ENCODE measurements at regions not wholly inside any gene's neighbourhood (a gene's known extent, or its start where the extent isn't known, plus 50 kb on each side); places are given as distances from the start of the nearest gene placed in this dataset.
"Not testable (repeated sequence)": the region's sequence is repeated elsewhere in the genome, so short reads cannot be mapped to it uniquely, and the experiment has no call there.

GRCh38 chr10:21359202-21359601 is 166.3 kb downstream of the SKIDA1 start:
- Mint-ChIP-seq H3K4me3 (no peak overlapping the region), H3K36me3 (ENCODE audit: low read depth) (no peaks in the 10 kb centered on the region), H3K27ac (no peak overlapping the region), H3K27me3 (ENCODE audit: insufficient read depth) (no peaks in the 10 kb centered on the region), H3K4me1 (peaks cover 22% of the 10 kb centered on the region), H3K9me3 (no peaks in the 10 kb centered on the region)
- TF ChIP-seq, protein P1, sequence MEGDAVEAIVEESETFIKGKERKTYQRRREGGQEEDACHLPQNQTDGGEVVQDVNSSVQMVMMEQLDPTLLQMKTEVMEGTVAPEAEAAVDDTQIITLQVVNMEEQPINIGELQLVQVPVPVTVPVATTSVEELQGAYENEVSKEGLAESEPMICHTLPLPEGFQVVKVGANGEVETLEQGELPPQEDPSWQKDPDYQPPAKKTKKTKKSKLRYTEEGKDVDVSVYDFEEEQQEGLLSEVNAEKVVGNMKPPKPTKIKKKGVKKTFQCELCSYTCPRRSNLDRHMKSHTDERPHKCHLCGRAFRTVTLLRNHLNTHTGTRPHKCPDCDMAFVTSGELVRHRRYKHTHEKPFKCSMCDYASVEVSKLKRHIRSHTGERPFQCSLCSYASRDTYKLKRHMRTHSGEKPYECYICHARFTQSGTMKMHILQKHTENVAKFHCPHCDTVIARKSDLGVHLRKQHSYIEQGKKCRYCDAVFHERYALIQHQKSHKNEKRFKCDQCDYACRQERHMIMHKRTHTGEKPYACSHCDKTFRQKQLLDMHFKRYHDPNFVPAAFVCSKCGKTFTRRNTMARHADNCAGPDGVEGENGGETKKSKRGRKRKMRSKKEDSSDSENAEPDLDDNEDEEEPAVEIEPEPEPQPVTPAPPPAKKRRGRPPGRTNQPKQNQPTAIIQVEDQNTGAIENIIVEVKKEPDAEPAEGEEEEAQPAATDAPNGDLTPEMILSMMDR (conservative IDR thresholded peaks at IDR 0.05): no peak
- H3K9ac ChIP-seq (ENCODE audit: extremely low read depth, low read length, poor library complexity, severe bottlenecking): no peak overlapping the region
- DNase-seq: no peak
- no peaks in the 10 kb centered on the region for H3K36me3 ChIP-seq (ENCODE audit: control insufficient read depth, insufficient read depth, low read length)
- 82 to 94% methylated on average over 2 of the region's 2 CpGs for WGBS, 2 experiments (ENCODE audit: insufficient coverage in 1 of 2, insufficient read length in 1 of 2)
- no peak overlapping the region for H3K4me3 ChIP-seq (ENCODE audit: low read length)
- H3K27me3 ChIP-seq (ENCODE audit: control insufficient read depth, insufficient read depth, low read length, poor library complexity, severe bottlenecking): no peaks in the 10 kb centered on the region
- H3K4me1 ChIP-seq (ENCODE audit: control insufficient read depth, insufficient read depth, low read length): peaks cover 10% of the 10 kb centered on the region
- no peak overlapping the region for H3K27ac ChIP-seq (ENCODE audit: low read depth, low read length)
- H3K9me3 ChIP-seq (ENCODE audit: control insufficient read depth, low read length): no peaks in the 10 kb centered on the region

DNA sequence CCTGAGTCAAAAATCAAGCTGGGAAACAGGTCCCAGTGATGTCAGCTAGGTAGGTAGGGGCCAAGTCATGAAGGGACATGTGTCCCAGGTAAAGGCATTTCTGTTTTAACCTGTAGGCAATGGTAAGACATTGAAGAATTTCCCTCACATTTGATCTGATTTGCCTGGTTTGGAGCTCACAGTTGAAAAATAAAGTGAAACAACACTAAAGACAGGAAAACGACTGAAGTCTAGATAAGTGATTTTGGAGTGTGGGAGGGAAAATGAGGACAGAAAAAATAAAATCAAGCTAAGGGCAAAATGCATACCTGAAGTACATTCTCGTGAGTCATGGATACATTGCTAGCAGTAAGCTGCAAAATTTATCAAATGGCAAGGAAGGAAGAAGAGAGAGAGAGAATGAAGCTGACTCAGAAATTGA is 169.9 kb downstream of the SKIDA1 start:
- Mint-ChIP-seq H3K27me3 (ENCODE audit: insufficient read depth) (no peaks in the 10 kb centered on the region), H3K9me3 (peaks cover 13% of the 10 kb centered on the region), H3K27ac (no peak overlapping the region), H3K4me1 (peaks cover 7% of the 10 kb centered on the region), H3K36me3 (ENCODE audit: low read depth) (no peaks in the 10 kb centered on the region), H3K4me3 (no peak overlapping the region)
- Histone ChIP-seq H3K4me3 (ENCODE audit: low read length) (no peak overlapping the region), H3K9me3 (ENCODE audit: control insufficient read depth, low read length) (peaks cover 10% of the 10 kb centered on the region), H3K9ac (ENCODE audit: extremely low read depth, low read length, poor library complexity, severe bottlenecking) (no peak overlapping the region), H3K27me3 (ENCODE audit: control insufficient read depth, insufficient read depth, low read length, poor library complexity, severe bottlenecking) (no peaks in the 10 kb centered on the region), H3K36me3 (ENCODE audit: control insufficient read depth, insufficient read depth, low read length) (no peaks in the 10 kb centered on the region), H3K27ac (ENCODE audit: low read depth, low read length) (no peak overlapping the region), H3K4me1 (ENCODE audit: control insufficient read depth, insufficient read depth, low read length) (no peaks in the 10 kb centered on the region)
- WGBS, 2 experiments (ENCODE audit: insufficient coverage in 1 of 2, insufficient read length in 1 of 2): 88 to 94% methylated on average over 2 of the region's 2 CpGs
- TF ChIP-seq, protein P1 (conservative IDR thresholded peaks at IDR 0.05): no peak
- DNase-seq: no peak

- Mint-ChIP-seq H3K4me3 (no peak overlapping the region), H3K27me3 (ENCODE audit: insufficient read depth) (no peaks in the 10 kb centered on the region), H3K36me3 (ENCODE audit: low read depth) (no peaks in the 10 kb centered on the region), H3K9me3 (peaks cover 18% of the 10 kb centered on the region), H3K4me1 (peaks cover 14% of the 10 kb centered on the region), H3K27ac (no peak overlapping the region)
- H3K4me1 ChIP-seq (ENCODE audit: control insufficient read depth, insufficient read depth, low read length): peaks cover 8% of the 10 kb centered on the region
- TF ChIP-seq, protein P1 (conservative IDR thresholded peaks at IDR 0.05): no peak
- no peak for DNase-seq
- 81 to 86% methylated on average over 1 of the region's 1 CpG for WGBS, 2 experiments (ENCODE audit: insufficient coverage in 1 of 2, insufficient read length in 1 of 2)
- no peaks in the 10 kb centered on the region for H3K27me3 ChIP-seq (ENCODE audit: control insufficient read depth, insufficient read depth, low read length, poor library complexity, severe bottlenecking)
- no peaks in the 10 kb centered on the region for H3K36me3 ChIP-seq (ENCODE audit: control insufficient read depth, insufficient read depth, low read length)
- H3K27ac ChIP-seq (ENCODE audit: low read depth, low read length): no peak overlapping the region
- no peak overlapping the region for H3K4me3 ChIP-seq (ENCODE audit: low read length)
- no peak overlapping the region for H3K9ac ChIP-seq (ENCODE audit: extremely low read depth, low read length, poor library complexity, severe bottlenecking)
- peaks cover 10% of the 10 kb centered on the region for H3K9me3 ChIP-seq (ENCODE audit: control insufficient read depth, low read length)
Observed at GRCh38 chr10:21352886-21353285, 172.6 kb downstream of the SKIDA1 start.

- not testable (repeated sequence) for H3K4me3 Mint-ChIP-seq; H3K36me3 Mint-ChIP-seq (ENCODE audit: low read depth); H3K36me3 ChIP-seq (ENCODE audit: control insufficient read depth, insufficient read depth, low read length); H3K27me3 ChIP-seq (ENCODE audit: control insufficient read depth, insufficient read depth, low read length, poor library complexity, severe bottlenecking); H3K4me1 ChIP-seq (ENCODE audit: control insufficient read depth, insufficient read depth, low read length); H3K27ac ChIP-seq (ENCODE audit: low read depth, low read length); H3K4me3 ChIP-seq (ENCODE audit: low read length); H3K9ac ChIP-seq (ENCODE audit: extremely low read depth, low read length, poor library complexity, severe bottlenecking); H3K27me3 Mint-ChIP-seq (ENCODE audit: insufficient read depth); H3K27ac Mint-ChIP-seq; DNase-seq
- peaks cover 18% of the 10 kb centered on the region for H3K9me3 Mint-ChIP-seq
- 91% methylated on average over 2 of the region's 2 CpGs; no CpG with 5 or more reads in 1 of the 2 experiments for WGBS, 2 experiments (ENCODE audit: insufficient coverage in 1 of 2, insufficient read length in 1 of 2)
- peaks cover 16% of the 10 kb centered on the region for H3K9me3 ChIP-seq (ENCODE audit: control insufficient read depth, low read length)
- H3K4me1 Mint-ChIP-seq: peaks cover 14% of the 10 kb centered on the region
Observed at GRCh38 chr10:21351594-21351993, 173.9 kb downstream of the SKIDA1 start.

All from endodermal cell (in vitro differentiated cells).